Fibroblast of lung (primary cell): ENCODE measurements at regions not wholly inside any gene's neighbourhood (a gene's known extent, or its start where the extent isn't known, plus 50 kb on each side); places are given as distances from the start of the nearest gene placed in this dataset.

Experiments
- DNase-seq, 2 donors: peaks; one replicate each; pipeline versions ENCODE4 v3.0.0 to v3.0.0-alpha.2; 2010; ENCODE audit warnings: low read depth in 2 of 2
- H2AFZ ChIP-seq: 2 replicates; pipeline ENCODE4 v1.5.1; 2012; ENCODE audit warnings: low read length, control low read depth, inconsistent platforms
- H3K27ac ChIP-seq: 2 replicates; pipeline ENCODE4 v1.5.1; 2011; ENCODE audit warnings: low read length, control low read depth; ENCODE audit not compliant: insufficient read depth
- H3K27me3 ChIP-seq: 2 replicates; pipeline ENCODE4 v1.5.1; 2011; ENCODE audit warnings: mild to moderate bottlenecking, low read length; ENCODE audit not compliant: control insufficient read depth, insufficient read depth
- H3K36me3 ChIP-seq: 2 replicates; pipeline ENCODE4 v1.5.1; 2011; ENCODE audit warnings: low read length; ENCODE audit not compliant: control insufficient read depth, insufficient read depth
- H3K4me1 ChIP-seq: 2 replicates; pipeline ENCODE4 v1.5.1; 2011; ENCODE audit warnings: low read length; ENCODE audit not compliant: control insufficient read depth, insufficient read depth; ENCODE audit errors: extremely low read depth
- H3K4me2 ChIP-seq: 2 replicates; pipeline ENCODE4 v1.5.1; 2011; ENCODE audit warnings: low read length, control low read depth; ENCODE audit not compliant: insufficient read depth; ENCODE audit errors: extremely low read depth
- H3K4me3 ChIP-seq, 4 experiments: fragments of 200-600 bp in 1 of 4; sonication (generic) in 1 of 4; replicated peaks in 1 of 4; 2 replicates each; pipeline ENCODE4 v1.5.1; 2011 to 2016; ENCODE audit warnings: low read length in 4 of 4, low read depth in 3 of 4, mild to moderate bottlenecking in 3 of 4, control low read depth in 2 of 4, inconsistent platforms in 1 of 4, mixed read lengths in 1 of 4; ENCODE audit not compliant: insufficient read depth in 1 of 4; ENCODE audit errors: control extremely low read depth in 1 of 4
- H3K79me2 ChIP-seq: 2 replicates; pipeline ENCODE4 v1.5.1; 2012; ENCODE audit warnings: mild to moderate bottlenecking, low read length, inconsistent platforms; ENCODE audit not compliant: control insufficient read depth, insufficient read depth
- H3K9ac ChIP-seq: 2 replicates; pipeline ENCODE4 v1.5.1; 2011; ENCODE audit warnings: mild to moderate bottlenecking, low read length, control low read depth; ENCODE audit not compliant: insufficient read depth
- H3K9me3 ChIP-seq: 2 replicates; pipeline ENCODE4 v1.5.1; 2012; ENCODE audit warnings: low read depth, low read length; ENCODE audit not compliant: control insufficient read depth, insufficient read depth
- H4K20me1 ChIP-seq: 2 replicates; pipeline ENCODE4 v1.5.1; 2011; ENCODE audit warnings: low read length; ENCODE audit not compliant: control insufficient read depth, insufficient read depth; ENCODE audit errors: extremely low read depth
- CTCF ChIP-seq, 2 donors: IDR thresholded peaks in 1 of 2; conservative IDR thresholded peaks in 1 of 2; 1 replicate in 1 of 2; 2 replicates in 1 of 2; pipeline ENCODE4 v1.5.1; 2011 to 2012; ENCODE audit warnings: low read length in 2 of 2, control low read depth in 1 of 2, inconsistent platforms in 1 of 2, low read depth in 1 of 2, mild to moderate bottlenecking in 1 of 2
- EZH2 ChIP-seq: IDR thresholded peaks from 2 replicates; pipeline ENCODE4 v1.5.1; 2012; ENCODE audit warnings: low read length, control low read depth, mild to moderate bottlenecking; ENCODE audit errors: missing control alignments

DNA sequence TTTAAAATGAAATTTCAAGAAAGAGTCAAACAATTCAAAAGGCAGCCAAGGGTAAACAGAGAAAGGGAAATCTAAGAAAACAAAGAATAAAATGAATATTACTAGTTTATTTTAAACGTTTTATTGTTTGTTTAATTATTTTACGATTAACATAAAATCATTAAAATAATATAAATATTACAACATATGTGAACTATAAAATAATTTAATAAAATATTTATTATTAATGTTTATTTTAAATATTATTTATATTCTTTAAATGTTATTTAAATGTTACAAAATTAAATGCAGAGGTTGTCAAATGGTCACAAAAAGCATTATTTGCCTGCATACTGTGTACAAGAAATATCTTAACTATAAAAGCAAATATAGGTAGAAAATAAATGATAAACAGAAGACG lies 786.7 kb upstream of the GHITM start:
- Histone ChIP-seq H3K9ac (no peak overlapping the region), H3K4me2 (no peak overlapping the region), H2AFZ (no peak overlapping the region), H3K79me2 (no peaks in the 10 kb centered on the region), H4K20me1 (no peaks in the 10 kb centered on the region), H3K4me1 (no peaks in the 10 kb centered on the region), H3K27me3 (no peaks in the 10 kb centered on the region), H3K27ac (no peak overlapping the region), H3K4me3 (no peak overlapping the region), H3K9me3 (no peaks in the 10 kb centered on the region), H3K36me3 (no peaks in the 10 kb centered on the region)
- TF ChIP-seq EZH2 (no peak), CTCF (conservative IDR thresholded peaks at IDR 0.05 in 1 of 2, IDR thresholded peaks at IDR 0.05 in 1 of 2; ENCODE audit: low read depth in 1 of 2, low read length in 2 of 2) (no peak)
- no peak for DNase-seq

GRCh38 chr10:83354456-83354855 lies 784.9 kb upstream of the GHITM start:
- Histone ChIP-seq H4K20me1 (no peaks in the 10 kb centered on the region), H3K27ac (no peak overlapping the region), H3K4me3 (no peak overlapping the region), H3K27me3 (no peaks in the 10 kb centered on the region), H3K9ac (no peak overlapping the region), H2AFZ (no peak overlapping the region), H3K36me3 (no peaks in the 10 kb centered on the region), H3K4me2 (no peak overlapping the region), H3K79me2 (no peaks in the 10 kb centered on the region), H3K4me1 (no peaks in the 10 kb centered on the region), H3K9me3 (no peaks in the 10 kb centered on the region)
- TF ChIP-seq EZH2, result no peak
- TF ChIP-seq CTCF (conservative IDR thresholded peaks at IDR 0.05 in 1 of 2, IDR thresholded peaks at IDR 0.05 in 1 of 2; ENCODE audit: low read depth in 1 of 2, low read length in 2 of 2), result no peak
- DNase-seq, result no peak

DNA sequence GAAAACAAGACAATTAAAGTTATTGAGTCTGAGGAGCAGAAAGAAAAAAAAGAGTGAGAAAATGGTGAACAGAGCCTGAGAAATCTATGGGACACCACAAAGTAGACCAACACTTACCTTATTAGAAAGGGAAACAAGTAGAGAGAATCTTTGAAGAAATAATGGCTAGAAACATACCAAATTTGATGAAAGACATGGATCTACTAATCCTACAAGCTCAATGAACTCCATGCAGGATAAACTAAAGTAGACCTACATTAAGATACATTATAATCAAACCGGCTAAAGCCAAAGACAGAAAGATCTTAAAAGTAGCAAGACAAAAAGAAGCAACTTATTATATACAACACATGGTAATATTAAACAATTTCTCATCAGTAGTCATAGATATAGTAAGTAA lies 782.3 kb upstream of the GHITM start:
- Histone ChIP-seq H3K9ac (no peak overlapping the region), H3K4me1 (no peaks in the 10 kb centered on the region)

More for the DNA sequence above, 782.3 kb upstream of the GHITM start:
- Histone ChIP-seq H3K9me3 (no peaks in the 10 kb centered on the region), H4K20me1 (no peaks in the 10 kb centered on the region), H3K4me3 (no peak overlapping the region), H3K27me3 (no peaks in the 10 kb centered on the region), H3K79me2 (no peaks in the 10 kb centered on the region), H3K4me2 (no peak overlapping the region), H3K36me3 (no peaks in the 10 kb centered on the region), H2AFZ (no peak overlapping the region), H3K27ac (no peak overlapping the region)
- TF ChIP-seq EZH2, result no peak
- TF ChIP-seq CTCF (conservative IDR thresholded peaks at IDR 0.05 in 1 of 2, IDR thresholded peaks at IDR 0.05 in 1 of 2; ENCODE audit: low read depth in 1 of 2, low read length in 2 of 2), result no peak
- DNase-seq, result no peak
